SK-N-SH (cell line): ENCODE measurements at regions not wholly inside any gene's neighbourhood (a gene's known extent, or its start where the extent isn't known, plus 50 kb on each side); places are given as distances from the start of the nearest gene placed in this dataset.

Experiments used
- CTCF ChIA-PET: fragments of 300-600, 350-600 bp; formaldehyde crosslinking; extraction: SDS; loops from one replicate; lab custom pipeline; 2021; lab: Yijun Ruan, JAX
- POLR2A ChIA-PET: fragments of 350-600 bp; sonication (Branson Sonifier 250); formaldehyde crosslinking; extraction: SDS; loops from one replicate; lab custom pipeline; 2020; ENCODE audit warnings: antibody characterized with exemption, inconsistent platforms; lab: Yijun Ruan, JAX
- DNase-seq: peaks from one replicate; pipeline ENCODE4 v3.0.0; 2012
- H2AFZ ChIP-seq: fragments of 200-600 bp; sonication (generic); 2 replicates; pipeline ENCODE4 v1.8.1; 2016; ENCODE audit warnings: antibody characterized with exemption, mild to moderate bottlenecking, low read depth
- H3F3A ChIP-seq: fragments of 200-600 bp; sonication (generic); replicated peaks from 2 replicates; pipeline ENCODE3; 2016; ENCODE audit warnings: antibody characterized with exemption, mild to moderate bottlenecking; ENCODE audit not compliant: insufficient read depth
- H3K27ac ChIP-seq, 2 experiments: fragments of 200-500 bp in 1 of 2; fragments of 200-600 bp in 1 of 2; sonication (Bioruptor generic) in 1 of 2; sonication (generic), shearing (Covaris generic) in 1 of 2; 2 replicates each; pipeline versions ENCODE4 v1.5.1 to v1.6.1; 2014 to 2016; ENCODE audit warnings: low read depth in 2 of 2, inconsistent platforms in 1 of 2, low read length in 1 of 2, mild to moderate bottlenecking in 1 of 2, mixed read lengths in 1 of 2
- H3K27me3 ChIP-seq: fragments of 200-600 bp; sonication (generic), shearing (Covaris generic); 2 replicates; pipeline ENCODE4 v1.6.1; 2016; ENCODE audit warnings: mixed run types; ENCODE audit not compliant: insufficient read depth
- H3K36me3 ChIP-seq, 2 experiments: fragments of 200-500 bp in 1 of 2; fragments of 200-600 bp in 1 of 2; sonication (Bioruptor generic) in 1 of 2; sonication (generic) in 1 of 2; replicated peaks in 1 of 2; 2 replicates each; pipeline versions ENCODE3 to v1.5.1; 2014 to 2016; ENCODE audit warnings: low read length in 1 of 2, mild to moderate bottlenecking in 1 of 2; ENCODE audit not compliant: insufficient read depth in 2 of 2, control insufficient read depth in 1 of 2
- H3K4me1 ChIP-seq, 2 experiments: fragments of 200-500 bp in 1 of 2; fragments of 200-600 bp in 1 of 2; sonication (Bioruptor generic) in 1 of 2; sonication (generic), shearing (Covaris generic) in 1 of 2; 2 replicates each; pipeline versions ENCODE4 v1.5.1 to v1.6.1; 2014 to 2016; ENCODE audit warnings: low read depth in 1 of 2, low read length in 1 of 2, mixed run types in 1 of 2; ENCODE audit not compliant: insufficient read depth in 2 of 2, control insufficient read depth in 1 of 2
- H3K4me2 ChIP-seq: fragments of 200-600 bp; sonication (generic), shearing (Covaris generic); 2 replicates; pipeline ENCODE4 v1.6.1; 2017; ENCODE audit warnings: mixed run types
- H3K4me3 ChIP-seq, 2 experiments: fragments of 200-500 bp in 1 of 2; fragments of 200-600 bp in 1 of 2; sonication (Bioruptor generic) in 1 of 2; sonication (generic), shearing (Covaris generic) in 1 of 2; 2 replicates each; pipeline versions ENCODE4 v1.5.1 to v1.8.1; 2014 to 2016; ENCODE audit warnings: low read depth in 2 of 2, inconsistent platforms in 1 of 2, low read length in 1 of 2, mild to moderate bottlenecking in 1 of 2, mixed read lengths in 1 of 2, moderate library complexity in 1 of 2
- H3K79me2 ChIP-seq: fragments of 200-600 bp; sonication (generic); 2 replicates; pipeline ENCODE4 v1.8.1; 2017; ENCODE audit warnings: mild to moderate bottlenecking; ENCODE audit not compliant: insufficient read depth
- H3K9ac ChIP-seq: fragments of 200-600 bp; sonication (generic); 2 replicates; pipeline ENCODE4 v1.6.1; 2017; ENCODE audit warnings: mixed run types
- H3K9me2 ChIP-seq: fragments of 200-600 bp; sonication (generic); 2 replicates; pipeline ENCODE4 v1.6.1; 2017; ENCODE audit warnings: mixed run types
- H3K9me3 ChIP-seq: fragments of 200-600 bp; sonication (generic); 2 replicates; pipeline ENCODE4 v1.6.1; 2017; ENCODE audit warnings: mixed run types, mild to moderate bottlenecking, moderate library complexity
- H4K20me1 ChIP-seq: fragments of 200-600 bp; sonication (generic); 2 replicates; pipeline ENCODE4 v1.6.1; 2017; ENCODE audit warnings: mild to moderate bottlenecking, mixed run types; ENCODE audit not compliant: insufficient read depth
- ELF1 ChIP-seq: IDR thresholded peaks from 2 replicates; pipeline ENCODE4 v1.4.0; 2012
- EZH2phosphoT487 ChIP-seq: fragments of 200-600 bp; sonication (generic); IDR thresholded peaks from 2 replicates; pipeline ENCODE4 v1.6.1; 2017; ENCODE audit warnings: low read depth, mixed run types, mild to moderate bottlenecking, antibody characterized with exemption, moderate library complexity, borderline replicate concordance
- FOSL2 ChIP-seq: IDR thresholded peaks from 2 replicates; pipeline ENCODE4 v1.4.0; 2012; ENCODE audit warnings: low read depth, mild to moderate bottlenecking, moderate library complexity, borderline replicate concordance
- FOXJ3 ChIP-seq: sonication (generic); formaldehyde crosslinking; IDR thresholded peaks from 2 replicates; pipeline ENCODE4 v1.5.1; 2020; ENCODE audit warnings: mild to moderate bottlenecking, missing genetic modification reagents
- GABPA ChIP-seq: IDR thresholded peaks from 2 replicates; pipeline ENCODE4 v1.4.0; 2012; ENCODE audit warnings: low read depth, mild to moderate bottlenecking
- MEF2A ChIP-seq: IDR thresholded peaks from 2 replicates; pipeline ENCODE4 v1.4.0; 2012; ENCODE audit warnings: low read depth, borderline replicate concordance
- NFIC ChIP-seq: IDR thresholded peaks from 2 replicates; pipeline ENCODE4 v1.4.0; 2012; ENCODE audit warnings: borderline replicate concordance
- NRF1 ChIP-seq: IDR thresholded peaks from 2 replicates; pipeline ENCODE4 v1.6.1; 2012; ENCODE audit warnings: low read depth, mild to moderate bottlenecking, low read length
- RCOR1 ChIP-seq: fragments of 150-350 bp; IDR thresholded peaks from 2 replicates; pipeline ENCODE4 v1.6.1; 2017; ENCODE audit warnings: antibody characterized with exemption, low read length
- RXRA ChIP-seq: IDR thresholded peaks from 2 replicates; pipeline ENCODE4 v1.4.0; 2012; ENCODE audit warnings: low read depth, mild to moderate bottlenecking, borderline replicate concordance
- SMC3 ChIP-seq: IDR thresholded peaks from 2 replicates; pipeline ENCODE4 v1.6.1; 2012; ENCODE audit warnings: low read depth, low read length, improper control_type of control experiment
- YY1 ChIP-seq: IDR thresholded peaks from 2 replicates; pipeline ENCODE4 v1.4.0; 2012; ENCODE audit warnings: low read depth, mild to moderate bottlenecking
- WGBS: methylation state at CpG from one replicate; pipeline ENCODE4 v1.1.6; 2017; ENCODE audit warnings: low lambda C conversion rate; 5-methylcytosine and 5-hydroxymethylcytosine counted together
- TF ChIP-seq, protein P1 (sequence below): IDR thresholded peaks from 2 replicates; pipeline ENCODE4 v1.4.0; 2012; ENCODE audit warnings: low read depth, borderline replicate concordance
- TF ChIP-seq, protein P2 (sequence below): IDR thresholded peaks from 2 replicates; pipeline ENCODE4; 2012
- TF ChIP-seq, protein P3 (sequence below): IDR thresholded peaks from 2 replicates; pipeline ENCODE4 v1.4.0; 2012; ENCODE audit warnings: low read depth
- TF ChIP-seq, protein P4 (sequence below): IDR thresholded peaks from 2 replicates; pipeline ENCODE4 v1.6.1; 2012; ENCODE audit warnings: mild to moderate bottlenecking, low read depth, low read length, moderate library complexity

DNA sequence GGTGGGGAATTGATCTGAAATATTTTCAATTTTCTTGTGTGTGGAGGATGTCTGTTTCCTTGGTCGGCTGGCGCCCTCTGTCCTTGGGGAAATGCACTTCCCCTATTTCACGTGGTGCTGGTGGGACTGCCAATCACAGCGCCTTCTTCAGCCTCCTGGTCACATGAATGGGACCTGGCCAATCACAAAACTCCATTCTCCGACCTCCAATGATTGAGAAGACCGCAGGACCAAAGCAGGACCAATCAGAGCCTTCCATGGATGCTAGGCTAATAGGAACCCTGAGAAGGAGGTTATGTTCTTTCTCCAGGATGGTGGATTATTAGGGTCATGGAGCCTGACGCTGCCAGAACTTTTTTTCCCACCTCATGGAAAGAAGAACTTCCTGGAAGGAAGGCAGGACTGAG, 188.7 kb downstream of the TTC8 start (continued):
- TF ChIP-seq, protein P1, sequence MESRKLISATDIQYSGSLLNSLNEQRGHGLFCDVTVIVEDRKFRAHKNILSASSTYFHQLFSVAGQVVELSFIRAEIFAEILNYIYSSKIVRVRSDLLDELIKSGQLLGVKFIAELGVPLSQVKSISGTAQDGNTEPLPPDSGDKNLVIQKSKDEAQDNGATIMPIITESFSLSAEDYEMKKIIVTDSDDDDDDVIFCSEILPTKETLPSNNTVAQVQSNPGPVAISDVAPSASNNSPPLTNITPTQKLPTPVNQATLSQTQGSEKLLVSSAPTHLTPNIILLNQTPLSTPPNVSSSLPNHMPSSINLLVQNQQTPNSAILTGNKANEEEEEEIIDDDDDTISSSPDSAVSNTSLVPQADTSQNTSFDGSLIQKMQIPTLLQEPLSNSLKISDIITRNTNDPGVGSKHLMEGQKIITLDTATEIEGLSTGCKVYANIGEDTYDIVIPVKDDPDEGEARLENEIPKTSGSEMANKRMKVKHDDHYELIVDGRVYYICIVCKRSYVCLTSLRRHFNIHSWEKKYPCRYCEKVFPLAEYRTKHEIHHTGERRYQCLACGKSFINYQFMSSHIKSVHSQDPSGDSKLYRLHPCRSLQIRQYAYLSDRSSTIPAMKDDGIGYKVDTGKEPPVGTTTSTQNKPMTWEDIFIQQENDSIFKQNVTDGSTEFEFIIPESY, result no peak

DNA sequence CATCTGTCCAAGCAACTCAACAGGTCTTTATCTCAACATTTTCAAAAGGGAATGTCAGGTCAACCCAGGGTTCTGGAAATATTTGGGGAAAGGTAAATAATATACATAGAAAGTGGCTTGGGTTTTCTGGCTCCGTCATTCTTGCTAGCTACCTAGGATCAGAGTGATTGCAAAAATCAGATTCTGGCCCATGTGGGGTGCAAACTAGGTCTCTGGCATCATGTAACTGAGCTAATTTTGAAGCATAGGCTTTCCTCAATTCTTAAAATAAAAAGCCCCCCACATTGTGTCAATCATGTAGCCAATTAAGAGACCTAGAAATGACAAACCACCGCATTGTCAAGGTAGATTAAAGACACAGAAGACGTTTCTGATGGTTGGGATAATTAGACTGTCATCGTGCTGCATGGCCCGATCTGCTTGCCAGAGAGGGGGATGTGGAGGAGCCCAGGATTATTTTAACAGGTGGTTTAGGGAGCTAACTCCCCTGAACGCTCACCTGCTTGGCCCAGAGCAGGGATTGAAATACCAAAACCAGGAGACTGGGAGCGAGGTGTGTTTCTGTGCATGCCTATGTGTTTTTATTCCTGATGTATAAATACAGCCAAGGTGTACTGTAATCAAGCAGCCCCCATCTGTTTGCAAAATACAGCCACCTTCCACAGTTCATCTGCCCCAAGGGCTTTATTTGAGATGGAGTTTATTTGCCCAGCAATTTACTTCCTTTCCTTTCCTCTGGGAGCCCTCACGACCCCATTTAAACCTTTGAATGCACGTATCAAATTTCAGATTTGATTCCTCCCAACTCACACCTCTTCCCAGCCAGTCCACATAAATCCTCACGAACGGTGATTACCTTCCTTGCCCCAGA, 189.5 kb downstream of the TTC8 start:
- H3K4me3 ChIP-seq, result no peak overlapping the region
- no peaks in the 10 kb centered on the region for H3K36me3 ChIP-seq
- ChIA-PET POLR2A (no interaction called here), CTCF (interaction anchor here (0.6 to 2.2 kb wide), 5 partner anchors 9 to 346 kb away, joined by 3 to 7 read pairs (median 3); partner anchors contain the start of genes EML5 and TTC8)
- H3K4me2 ChIP-seq, result no peak overlapping the region
- no peak overlapping the region for H2AFZ ChIP-seq
- H3F3A ChIP-seq, result no peaks in the 10 kb centered on the region
- H3K27me3 ChIP-seq, result no peaks in the 10 kb centered on the region
- WGBS, result 63% methylated on average over 11 of the region's 11 CpGs
- no peak overlapping the region; a peak in 1 of 4 replicates for H3K27ac ChIP-seq
- no peak for TF ChIP-seq NFIC
- no peak for TF ChIP-seq EZH2phosphoT487
- TF ChIP-seq, protein P2, sequence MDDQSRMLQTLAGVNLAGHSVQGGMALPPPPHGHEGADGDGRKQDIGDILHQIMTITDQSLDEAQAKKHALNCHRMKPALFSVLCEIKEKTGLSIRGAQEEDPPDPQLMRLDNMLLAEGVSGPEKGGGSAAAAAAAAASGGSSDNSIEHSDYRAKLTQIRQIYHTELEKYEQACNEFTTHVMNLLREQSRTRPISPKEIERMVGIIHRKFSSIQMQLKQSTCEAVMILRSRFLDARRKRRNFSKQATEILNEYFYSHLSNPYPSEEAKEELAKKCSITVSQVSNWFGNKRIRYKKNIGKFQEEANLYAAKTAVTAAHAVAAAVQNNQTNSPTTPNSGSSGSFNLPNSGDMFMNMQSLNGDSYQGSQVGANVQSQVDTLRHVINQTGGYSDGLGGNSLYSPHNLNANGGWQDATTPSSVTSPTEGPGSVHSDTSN, result no peak
- no peak for TF ChIP-seq RXRA
- TF ChIP-seq NRF1, result no peak
- TF ChIP-seq GABPA, result no peak
- TF ChIP-seq, protein P3, sequence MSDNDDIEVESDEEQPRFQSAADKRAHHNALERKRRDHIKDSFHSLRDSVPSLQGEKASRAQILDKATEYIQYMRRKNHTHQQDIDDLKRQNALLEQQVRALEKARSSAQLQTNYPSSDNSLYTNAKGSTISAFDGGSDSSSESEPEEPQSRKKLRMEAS, result no peak
- TF ChIP-seq, protein P4, sequence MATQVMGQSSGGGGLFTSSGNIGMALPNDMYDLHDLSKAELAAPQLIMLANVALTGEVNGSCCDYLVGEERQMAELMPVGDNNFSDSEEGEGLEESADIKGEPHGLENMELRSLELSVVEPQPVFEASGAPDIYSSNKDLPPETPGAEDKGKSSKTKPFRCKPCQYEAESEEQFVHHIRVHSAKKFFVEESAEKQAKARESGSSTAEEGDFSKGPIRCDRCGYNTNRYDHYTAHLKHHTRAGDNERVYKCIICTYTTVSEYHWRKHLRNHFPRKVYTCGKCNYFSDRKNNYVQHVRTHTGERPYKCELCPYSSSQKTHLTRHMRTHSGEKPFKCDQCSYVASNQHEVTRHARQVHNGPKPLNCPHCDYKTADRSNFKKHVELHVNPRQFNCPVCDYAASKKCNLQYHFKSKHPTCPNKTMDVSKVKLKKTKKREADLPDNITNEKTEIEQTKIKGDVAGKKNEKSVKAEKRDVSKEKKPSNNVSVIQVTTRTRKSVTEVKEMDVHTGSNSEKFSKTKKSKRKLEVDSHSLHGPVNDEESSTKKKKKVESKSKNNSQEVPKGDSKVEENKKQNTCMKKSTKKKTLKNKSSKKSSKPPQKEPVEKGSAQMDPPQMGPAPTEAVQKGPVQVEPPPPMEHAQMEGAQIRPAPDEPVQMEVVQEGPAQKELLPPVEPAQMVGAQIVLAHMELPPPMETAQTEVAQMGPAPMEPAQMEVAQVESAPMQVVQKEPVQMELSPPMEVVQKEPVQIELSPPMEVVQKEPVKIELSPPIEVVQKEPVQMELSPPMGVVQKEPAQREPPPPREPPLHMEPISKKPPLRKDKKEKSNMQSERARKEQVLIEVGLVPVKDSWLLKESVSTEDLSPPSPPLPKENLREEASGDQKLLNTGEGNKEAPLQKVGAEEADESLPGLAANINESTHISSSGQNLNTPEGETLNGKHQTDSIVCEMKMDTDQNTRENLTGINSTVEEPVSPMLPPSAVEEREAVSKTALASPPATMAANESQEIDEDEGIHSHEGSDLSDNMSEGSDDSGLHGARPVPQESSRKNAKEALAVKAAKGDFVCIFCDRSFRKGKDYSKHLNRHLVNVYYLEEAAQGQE, result no peak
- TF ChIP-seq FOSL2, result no peak
- no peak for TF ChIP-seq FOXJ3
- no peak for TF ChIP-seq SMC3
- TF ChIP-seq ELF1, result no peak
- TF ChIP-seq RCOR1, result no peak
- no peak for TF ChIP-seq YY1
- no peak for TF ChIP-seq MEF2A
- H3K9ac ChIP-seq, result no peak overlapping the region
- no peak for DNase-seq
- H4K20me1 ChIP-seq, result no peaks in the 10 kb centered on the region
- H3K9me2 ChIP-seq, result no peaks in the 10 kb centered on the region
- no peaks in the 10 kb centered on the region; a peak in 1 of 4 replicates for H3K4me1 ChIP-seq
- H3K9me3 ChIP-seq, result no peaks in the 10 kb centered on the region
- H3K79me2 ChIP-seq, result no peaks in the 10 kb centered on the region
